HEK293T (cell line): ENCODE measurements at regions not wholly inside any gene's neighbourhood (a gene's known extent, or its start where the extent isn't known, plus 50 kb on each side); places are given as distances from the start of the nearest gene placed in this dataset.

Experiments used
- CTBP1 ChIP-seq: fragments of 450-650 bp; IDR thresholded peaks from 2 replicates; pipeline ENCODE4 v1.6.1; 2016; ENCODE audit warnings: borderline replicate concordance
- FOXA1 ChIP-seq: fragments of 450-650 bp; IDR thresholded peaks from 2 replicates; pipeline ENCODE4 v1.6.1; 2016; ENCODE audit warnings: mild to moderate bottlenecking
- FOXM1 ChIP-seq: fragments of 450-650 bp; IDR thresholded peaks from 2 replicates; pipeline ENCODE4 v1.6.1; 2017; ENCODE audit warnings: mild to moderate bottlenecking, borderline replicate concordance
- PKNOX1 ChIP-seq: fragments of 450-650 bp; IDR thresholded peaks from 2 replicates; pipeline ENCODE4 v1.6.1; 2016

DNA sequence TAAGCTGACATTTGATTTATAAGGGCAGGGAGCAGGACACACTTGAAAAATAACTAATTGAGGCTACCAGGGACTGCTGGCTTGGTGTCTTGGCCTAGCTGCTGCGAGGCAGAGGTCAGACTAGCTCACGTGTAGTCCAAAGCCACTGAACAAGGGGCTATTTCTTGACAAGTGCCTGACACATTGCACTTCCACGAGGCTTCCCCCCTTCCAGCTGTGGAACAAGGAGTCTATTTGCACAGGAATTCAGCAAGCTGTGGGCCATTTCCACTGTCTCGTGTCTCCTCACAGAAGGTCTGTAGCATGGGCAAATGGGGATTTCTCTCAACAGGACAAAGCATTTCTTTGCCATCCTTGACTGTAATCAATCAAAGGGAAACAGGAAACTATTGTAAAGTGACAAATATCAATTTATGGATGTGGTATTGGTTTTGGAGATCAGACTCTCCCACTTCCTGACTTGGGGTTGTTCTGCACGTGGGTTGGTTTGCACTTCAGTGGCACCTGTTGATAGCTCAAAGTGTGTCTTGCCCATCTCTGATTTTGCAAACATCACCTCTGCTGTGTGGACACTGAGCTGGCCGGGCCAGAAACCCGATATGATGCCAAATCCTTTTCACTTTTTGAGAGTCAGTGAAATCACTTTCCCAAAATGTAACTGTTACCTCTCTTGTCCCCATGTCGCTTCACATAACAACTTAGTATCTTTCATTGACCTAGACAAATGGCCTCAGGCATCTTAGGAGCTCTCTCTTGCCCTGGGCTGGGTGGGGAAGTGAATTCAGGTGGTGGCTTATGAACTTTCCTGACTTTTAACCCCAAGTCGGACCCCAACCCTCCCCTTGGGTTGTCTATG, 107.4 kb upstream of the MAMLD1 start:
- TF ChIP-seq PKNOX1 (no peak), FOXA1 (no peak), FOXM1 (no peak), CTBP1 (no peak)
